GM23248 (cell line): ENCODE measurements at regions not wholly inside any gene's neighbourhood (a gene's known extent, or its start where the extent isn't known, plus 50 kb on each side); places are given as distances from the start of the nearest gene placed in this dataset.

ENCODE experiments used
- EZH2 ChIP-seq: fragments of 200-600 bp; sonication (generic); IDR thresholded peaks from 2 replicates; pipeline ENCODE4 v1.6.1; 2018; ENCODE audit warnings: antibody characterized with exemption, mild to moderate bottlenecking; ENCODE audit not compliant: insufficient read depth, poor library complexity, severe bottlenecking
- EZH2phosphoT487 ChIP-seq: fragments of 200-600 bp; sonication (generic); IDR thresholded peaks from 2 replicates; pipeline ENCODE4 v1.6.1; 2018; ENCODE audit warnings: antibody characterized with exemption, moderate library complexity, mild to moderate bottlenecking, low read depth; ENCODE audit not compliant: insufficient read depth

DNA sequence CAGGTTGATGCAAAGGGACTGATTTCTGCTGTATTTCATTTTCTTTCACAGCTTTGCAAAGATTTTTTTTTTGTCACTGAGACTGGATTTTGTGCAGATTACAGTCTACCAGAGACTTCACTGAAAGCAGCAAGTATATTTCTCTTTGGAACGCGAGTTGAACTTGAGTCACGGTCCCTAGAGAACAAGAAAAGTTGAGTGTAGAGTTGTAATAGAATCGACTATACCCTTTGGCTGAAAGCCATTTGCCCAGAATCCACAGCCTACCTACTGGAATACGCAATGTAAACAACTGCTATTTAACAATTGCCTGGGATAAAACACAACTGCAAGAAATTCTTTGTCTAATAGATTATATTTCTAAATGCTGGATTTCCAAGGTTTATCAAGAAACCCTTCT, 520.6 kb downstream of the HDGFL1 start:
- TF ChIP-seq EZH2 = no peak
- TF ChIP-seq EZH2phosphoT487 = no peak
